B cell (primary cell): ENCODE measurements at regions not wholly inside any gene's neighbourhood (a gene's known extent, or its start where the extent isn't known, plus 50 kb on each side); places are given as distances from the start of the nearest gene placed in this dataset.

Source experiments
- ATAC-seq: fragments of 200-7000 bp; cut with Tn5 transposase; one replicate; pipeline ENCODE4 v1.10.0; 2021; ENCODE audit warnings: low read depth, mild to moderate bottlenecking, moderate number of reproducible peaks, moderate library complexity
- CTCF ChIA-PET: fragments of 350-600 bp; sonication (Branson Sonifier 250); formaldehyde crosslinking; loops from one replicate; lab custom pipeline; 2021; ENCODE audit warnings: antibody characterized with exemption, inconsistent platforms; lab: Charles Lee
- POLR2A ChIA-PET: fragments of 350-600 bp; sonication (Branson Sonifier 250); formaldehyde crosslinking; loops from one replicate; lab custom pipeline; 2021; ENCODE audit warnings: antibody characterized with exemption; lab: Charles Lee
- DNase-seq: peaks from one replicate; pipeline ENCODE4 v3.0.0; 2013
- H2AFZ ChIP-seq: 2 replicates; pipeline ENCODE4 v1.6.1; 2012; ENCODE audit warnings: mild to moderate bottlenecking, low read depth, low read length; ENCODE audit not compliant: insufficient read depth, poor library complexity, severe bottlenecking
- H3K27ac ChIP-seq, 2 donors: 1 replicate in 1 of 2; 2 replicates in 1 of 2; pipeline ENCODE4 v1.5.1; 2012 to 2013; ENCODE audit warnings: low read length in 2 of 2, mild to moderate bottlenecking in 2 of 2, moderate library complexity in 1 of 2
- H3K27me3 ChIP-seq, 4 experiments: fragments of 200-600 bp in 1 of 4; sonication (generic) in 1 of 4; replicated peaks in 1 of 4; 1 replicate in 2 of 4; 2 replicates in 2 of 4; pipeline versions ENCODE4 v1.6.1 to v1.7.0; 2013 to 2016; ENCODE audit warnings: low read length in 3 of 4, mild to moderate bottlenecking in 2 of 4, mixed read lengths in 1 of 4, moderate library complexity in 1 of 4; ENCODE audit not compliant: insufficient read depth in 4 of 4, control insufficient read depth in 3 of 4; ENCODE audit errors: control extremely low read depth in 1 of 4
- H3K36me3 ChIP-seq, 2 experiments: replicated peaks in 1 of 2; 1 replicate in 1 of 2; 2 replicates in 1 of 2; pipeline versions ENCODE4 v1.6.1 to v1.7.1; 2013; ENCODE audit warnings: low read length in 1 of 2; ENCODE audit not compliant: insufficient read depth in 2 of 2, control insufficient read depth in 1 of 2; ENCODE audit errors: control extremely low read depth in 1 of 2, extremely low read depth in 1 of 2
- H3K4me1 ChIP-seq, 2 donors: fragments of 200-600 bp in 1 of 2; sonication (generic) in 1 of 2; 1 replicate in 1 of 2; 2 replicates in 1 of 2; pipeline versions ENCODE4 v1.5.1 to v1.6.1; 2013 to 2017; ENCODE audit warnings: low read length in 2 of 2; ENCODE audit not compliant: control insufficient read depth in 2 of 2, insufficient read depth in 2 of 2
- H3K4me2 ChIP-seq: replicated peaks from 2 replicates; pipeline ENCODE3; 2012; ENCODE audit warnings: mild to moderate bottlenecking, low read depth, low read length; ENCODE audit not compliant: poor library complexity, severe bottlenecking
- H3K4me3 ChIP-seq, 5 experiments: fragments of 200-600 bp in 1 of 5; sonication (generic) in 1 of 5; 1 replicate in 3 of 5; 2 replicates in 2 of 5; pipeline versions ENCODE4 v1.5.1 to v1.7.0; 2011 to 2016; ENCODE audit warnings: low read length in 4 of 5, mild to moderate bottlenecking in 4 of 5, low read depth in 2 of 5, control low read depth in 1 of 5, moderate library complexity in 1 of 5; ENCODE audit not compliant: insufficient read depth in 1 of 5; ENCODE audit errors: control extremely low read depth in 1 of 5, extremely low read depth in 1 of 5
- H3K79me2 ChIP-seq: fragments of 200-600 bp; sonication (generic); one replicate; pipeline ENCODE4 v1.6.0; 2016; ENCODE audit warnings: low read length; ENCODE audit not compliant: control insufficient read depth, insufficient read depth
- H3K9ac ChIP-seq: fragments of 200-600 bp; sonication (generic); 2 replicates; pipeline ENCODE4 v1.6.1; 2017; ENCODE audit warnings: mild to moderate bottlenecking, low read length, moderate library complexity
- H3K9me3 ChIP-seq, 3 donors: one replicate each; pipeline versions ENCODE4 v1.6.1 to v1.7.1; 2013; ENCODE audit warnings: low read length in 2 of 3; ENCODE audit not compliant: control insufficient read depth in 2 of 3, insufficient read depth in 1 of 3; ENCODE audit errors: control extremely low read depth in 1 of 3
- H4K20me1 ChIP-seq: 2 replicates; pipeline ENCODE4 v1.6.0; 2012; ENCODE audit warnings: mild to moderate bottlenecking, low read length; ENCODE audit not compliant: insufficient read depth, control insufficient read depth, poor library complexity, severe bottlenecking
- H3K27ac Mint-ChIP-seq: one replicate; pipeline ENCODE4 v1.8.0; 2021; ENCODE audit warnings: mixed read lengths
- H3K27me3 Mint-ChIP-seq: one replicate; pipeline ENCODE4 v1.8.0; 2021; ENCODE audit warnings: mixed read lengths
- H3K4me1 Mint-ChIP-seq: one replicate; pipeline ENCODE4 v1.8.0; 2021; ENCODE audit warnings: mixed read lengths
- H3K4me3 Mint-ChIP-seq: one replicate; pipeline ENCODE4 v1.8.0; 2021; ENCODE audit warnings: mixed read lengths
- H3K9me3 Mint-ChIP-seq: one replicate; pipeline ENCODE4 v1.8.0; 2022; ENCODE audit warnings: mixed read lengths; ENCODE audit not compliant: insufficient read depth
- CTCF ChIP-seq: fragments of 200-600 bp; IDR thresholded peaks from one replicate; pipeline ENCODE4 v1.8.0; 2022; ENCODE audit warnings: antibody characterized with exemption, mild to moderate bottlenecking
- EZH2 ChIP-seq: IDR thresholded peaks from 2 replicates; pipeline ENCODE4 v1.6.1; 2012; ENCODE audit warnings: borderline replicate concordance, low read depth, mild to moderate bottlenecking, moderate library complexity, low read length; ENCODE audit not compliant: insufficient read depth, poor library complexity, severe bottlenecking
- WGBS: methylation state at CpG from one replicate; pipeline ENCODE4 v1.1.5; 2013; ENCODE audit warnings: missing lambda C conversion rate; ENCODE audit not compliant: insufficient coverage; 5-methylcytosine and 5-hydroxymethylcytosine counted together
- intact Hi-C: fragments of 100-400 bp; cut with micrococcal nuclease; formaldehyde crosslinking; loops from one replicate; pipeline ENCODE4 v1.10.0; 2022

DNA sequence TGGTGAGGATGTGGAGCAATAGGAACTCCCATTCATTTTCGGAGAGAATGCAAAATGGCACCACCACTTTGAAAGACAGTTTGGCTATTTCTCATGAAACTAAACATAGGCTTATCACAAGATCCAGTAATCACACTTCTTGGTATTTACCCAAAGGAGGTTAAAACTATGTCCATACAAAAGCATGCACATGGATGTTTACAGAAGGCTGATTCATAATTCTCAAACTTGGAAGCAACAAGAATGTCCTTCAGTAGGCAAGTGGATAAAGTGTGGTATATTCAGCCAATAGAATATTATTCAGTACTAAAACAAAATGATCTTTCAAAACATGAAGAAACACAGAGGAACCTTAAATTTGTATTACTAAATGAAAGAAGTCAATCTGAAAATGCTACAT, 440.6 kb downstream of the FBXO15 start:
- intact Hi-C loops = no loop called here

GRCh38 chr18:73697353-73697752, 450.3 kb downstream of the FBXO15 start:
- Histone ChIP-seq H3K27ac (no peak overlapping the region), H3K4me3 (no peak overlapping the region), H3K79me2 (no peaks in the 10 kb centered on the region), H3K4me1 (no peaks in the 10 kb centered on the region), H3K36me3 (no peaks in the 10 kb centered on the region), H3K9me3 (no peaks in the 10 kb centered on the region), H4K20me1 (no peaks in the 10 kb centered on the region), H2AFZ (no peak overlapping the region), H3K9ac (no peak overlapping the region), H3K27me3 (no peaks in the 10 kb centered on the region), H3K4me2 (no peak overlapping the region)
- CTCF ChIA-PET = no interaction called here
- WGBS = no CpG with 5 or more reads among the region's 4 CpGs
- no peak for ATAC-seq
- no peak overlapping the region for H3K27ac Mint-ChIP-seq
- no peaks in the 10 kb centered on the region for H3K27me3 Mint-ChIP-seq
- no peak for DNase-seq
- no peak for TF ChIP-seq CTCF
- no peak for TF ChIP-seq EZH2
- H3K4me3 Mint-ChIP-seq = no peak overlapping the region
- intact Hi-C loops = no loop called here
- H3K9me3 Mint-ChIP-seq = no peaks in the 10 kb centered on the region
- H3K4me1 Mint-ChIP-seq = no peaks in the 10 kb centered on the region
- POLR2A ChIA-PET = no interaction called here

More for the DNA sequence above, 440.6 kb downstream of the FBXO15 start:
- no peaks in the 10 kb centered on the region for H3K36me3 ChIP-seq
- H3K9ac ChIP-seq = no peak overlapping the region
- no peak overlapping the region for H3K4me3 ChIP-seq
- no CpG with 5 or more reads among the region's 1 CpG for WGBS
- no peak for ATAC-seq
- Mint-ChIP-seq H3K4me3 (no peak overlapping the region), H3K9me3 (no peaks in the 10 kb centered on the region), H3K4me1 (no peaks in the 10 kb centered on the region), H3K27me3 (no peaks in the 10 kb centered on the region), H3K27ac (no peak overlapping the region)
- no peaks in the 10 kb centered on the region for H3K9me3 ChIP-seq
- POLR2A ChIA-PET = no interaction called here
- no peaks in the 10 kb centered on the region for H3K4me1 ChIP-seq
- CTCF ChIA-PET = no interaction called here
- H2AFZ ChIP-seq = no peak overlapping the region
- TF ChIP-seq EZH2 (no peak), CTCF (no peak)
- no peaks in the 10 kb centered on the region for H4K20me1 ChIP-seq
- no peaks in the 10 kb centered on the region for H3K79me2 ChIP-seq
- H3K27ac ChIP-seq = no peak overlapping the region
- H3K4me2 ChIP-seq = no peak overlapping the region
- no peak for DNase-seq
- H3K27me3 ChIP-seq = no peaks in the 10 kb centered on the region
